ENCODE measurements at regions not wholly inside any gene's neighbourhood (a gene's known extent, or its start where the extent isn't known, plus 50 kb on each side); places are given as distances from the start of the nearest gene placed in this dataset.

GRCh38 chr16:73831220-73831619 lies 465.4 kb upstream of the PSMD7 start:
- Mint-ChIP-seq H3K27me3 (ENCODE audit: insufficient read depth, low read depth, poor library complexity) (peaks cover 6% of the 10 kb centered on the region), H3K4me3 (no peak overlapping the region), H3K4me1 (peaks cover 4% of the 10 kb centered on the region; the same call in 2 of the 3 replicates), H3K9me3 (peaks cover 13% of the 10 kb centered on the region), H3K27ac (no peak overlapping the region), H3K36me3 (ENCODE audit: low read depth) (peaks cover 11% of the 10 kb centered on the region)
- Histone ChIP-seq H3K4me2 (no peak overlapping the region), H4K20me1 (replicated peaks; ENCODE audit: insufficient read depth) (no peaks in the 10 kb centered on the region), H3F3A (replicated peaks; ENCODE audit: low read depth) (no peaks in the 10 kb centered on the region), H3K4me3 (no peak overlapping the region), H3K4me1 (ENCODE audit: insufficient read depth) (no peaks in the 10 kb centered on the region), H2AFZ (no peak overlapping the region), H3K36me3 (ENCODE audit: insufficient read depth) (no peaks in the 10 kb centered on the region), H3K27me3 (ENCODE audit: insufficient read depth) (no peaks in the 10 kb centered on the region), H3K79me2 (replicated peaks; ENCODE audit: insufficient read depth) (no peaks in the 10 kb centered on the region), H3K27ac (ENCODE audit: low read depth) (no peak overlapping the region), H3K9me2 (ENCODE audit: insufficient read depth) (peaks cover 9% of the 10 kb centered on the region; the same call in 1 of the 2 replicates)
- TF ChIP-seq ZNF114 (CRISPR knock-in tag; IDR thresholded peaks at IDR 0.05): no peak
- no peak for TF ChIP-seq ETS1 (IDR thresholded peaks at IDR 0.05)
- TF ChIP-seq POLR2AphosphoS5 (IDR thresholded peaks at IDR 0.05; ENCODE audit: low read depth): no peak
- TF ChIP-seq JUNB (IDR thresholded peaks at IDR 0.05; ENCODE audit: unreplicated experiment): no peak
- TF ChIP-seq ZNF331 (CRISPR knock-in tag; IDR thresholded peaks at IDR 0.05; ENCODE audit: low read depth): no peak
- TF ChIP-seq EZH2 (IDR thresholded peaks at IDR 0.05; ENCODE audit: low read depth, unreplicated experiment): no peak
- TF ChIP-seq CTCF (conservative IDR thresholded peaks at IDR 0.05; ENCODE audit: low read depth in 2 of 2): no peak
- TF ChIP-seq CREB1 (CRISPR knock-in tag; IDR thresholded peaks at IDR 0.05; ENCODE audit: low read depth): no peak
- TF ChIP-seq NANOG (IDR thresholded peaks at IDR 0.05; ENCODE audit: borderline replicate concordance): no peak
- no peak for TF ChIP-seq EZH2phosphoT487 (IDR thresholded peaks at IDR 0.05; ENCODE audit: unreplicated experiment)
- TF ChIP-seq ZNF462 (CRISPR knock-in tag; IDR thresholded peaks at IDR 0.05): no peak
- no peak for TF ChIP-seq REST (IDR thresholded peaks at IDR 0.05; ENCODE audit: unreplicated experiment)
- TF ChIP-seq STAT1 (IDR thresholded peaks at IDR 0.05; ENCODE audit: unreplicated experiment): no peak
- ATAC-seq (no peak), DNase-seq (ENCODE audit: low spot score) (no peak)
